NCI-H2171 treated with DMSO at 0.1 percent for 48 hours (cell line): ENCODE measurements at regions not wholly inside any gene's neighbourhood (a gene's known extent, or its start where the extent isn't known, plus 50 kb on each side); places are given as distances from the start of the nearest gene placed in this dataset.

Experiments used
- DNase-seq: peaks from one replicate; lab custom pipeline; 2025; lab: John Stamatoyannopoulos, UW

- DNase-seq: no peak
Observed at GRCh38 chr15:91472316-91472756, 372.3 kb downstream of the SV2B start.

- DNase-seq: no peak
Observed at GRCh38 chr15:91473894-91474545, 374.0 kb downstream of the SV2B start.

- DNase-seq: no peak
Observed at GRCh38 chr15:91476861-91477260, 376.6 kb upstream of the SLCO3A1 start.

GRCh38 chr15:91478717-91479191, 374.8 kb upstream of the SLCO3A1 start:
- DNase-seq: no peak

- DNase-seq: no peak
Observed at GRCh38 chr15:91480426-91480825, 373.1 kb upstream of the SLCO3A1 start.

GRCh38 chr15:91482799-91483198, 370.7 kb upstream of the SLCO3A1 start:
- DNase-seq: peak; percentile 70

- DNase-seq: no peak
Observed at GRCh38 chr15:91484141-91484540, 369.4 kb upstream of the SLCO3A1 start.

GRCh38 chr15:91488452-91488851, 365.1 kb upstream of the SLCO3A1 start:
- no peak for DNase-seq

GRCh38 chr15:91490211-91490610, 363.3 kb upstream of the SLCO3A1 start:
- DNase-seq: no peak

- no peak for DNase-seq
Observed at GRCh38 chr15:91491101-91491950, 362.2 kb upstream of the SLCO3A1 start.

GRCh38 chr15:91496754-91497691, 356.5 kb upstream of the SLCO3A1 start:
- no peak for DNase-seq

GRCh38 chr15:91498046-91498748, 355.3 kb upstream of the SLCO3A1 start:
- DNase-seq: no peak

GRCh38 chr15:91498749-91499062, 354.8 kb upstream of the SLCO3A1 start:
- DNase-seq: no peak

- no peak for DNase-seq
Observed at GRCh38 chr15:91499774-91500383, 353.6 kb upstream of the SLCO3A1 start.

- no peak for DNase-seq
Observed at GRCh38 chr15:91508633-91509032, 344.9 kb upstream of the SLCO3A1 start.

- DNase-seq: no peak
Observed at GRCh38 chr15:91514147-91514546, 339.4 kb upstream of the SLCO3A1 start.

- no peak for DNase-seq
Observed at GRCh38 chr15:91515188-91515754, 338.2 kb upstream of the SLCO3A1 start.

- DNase-seq: no peak
Observed at GRCh38 chr15:91516866-91517265, 336.6 kb upstream of the SLCO3A1 start.

GRCh38 chr15:91517491-91518200, 335.9 kb upstream of the SLCO3A1 start:
- DNase-seq: no peak

GRCh38 chr15:91520850-91521249, 332.7 kb upstream of the SLCO3A1 start:
- no peak for DNase-seq
